ENCODE measurements at regions not wholly inside any gene's neighbourhood (a gene's known extent, or its start where the extent isn't known, plus 50 kb on each side); places are given as distances from the start of the nearest gene placed in this dataset.

GRCh38 chr12:34295366-34296142 is 273.3 kb downstream of the ALG10 start:
- peaks cover 1% of the 10 kb centered on the region for H3K27me3 Mint-ChIP-seq
- DNase-seq (ENCODE audit: low spot score in 2 of 2) (no peak), ATAC-seq (ENCODE audit: low read depth) (no peak)
- no peak overlapping the region for H3K4me3 Mint-ChIP-seq
- no peak overlapping the region for H3K27ac Mint-ChIP-seq
- no peaks in the 10 kb centered on the region for H3K4me1 Mint-ChIP-seq
- H3K36me3 Mint-ChIP-seq: no peaks in the 10 kb centered on the region
- H3K9me3 Mint-ChIP-seq: peaks cover 10% of the 10 kb centered on the region

DNA sequence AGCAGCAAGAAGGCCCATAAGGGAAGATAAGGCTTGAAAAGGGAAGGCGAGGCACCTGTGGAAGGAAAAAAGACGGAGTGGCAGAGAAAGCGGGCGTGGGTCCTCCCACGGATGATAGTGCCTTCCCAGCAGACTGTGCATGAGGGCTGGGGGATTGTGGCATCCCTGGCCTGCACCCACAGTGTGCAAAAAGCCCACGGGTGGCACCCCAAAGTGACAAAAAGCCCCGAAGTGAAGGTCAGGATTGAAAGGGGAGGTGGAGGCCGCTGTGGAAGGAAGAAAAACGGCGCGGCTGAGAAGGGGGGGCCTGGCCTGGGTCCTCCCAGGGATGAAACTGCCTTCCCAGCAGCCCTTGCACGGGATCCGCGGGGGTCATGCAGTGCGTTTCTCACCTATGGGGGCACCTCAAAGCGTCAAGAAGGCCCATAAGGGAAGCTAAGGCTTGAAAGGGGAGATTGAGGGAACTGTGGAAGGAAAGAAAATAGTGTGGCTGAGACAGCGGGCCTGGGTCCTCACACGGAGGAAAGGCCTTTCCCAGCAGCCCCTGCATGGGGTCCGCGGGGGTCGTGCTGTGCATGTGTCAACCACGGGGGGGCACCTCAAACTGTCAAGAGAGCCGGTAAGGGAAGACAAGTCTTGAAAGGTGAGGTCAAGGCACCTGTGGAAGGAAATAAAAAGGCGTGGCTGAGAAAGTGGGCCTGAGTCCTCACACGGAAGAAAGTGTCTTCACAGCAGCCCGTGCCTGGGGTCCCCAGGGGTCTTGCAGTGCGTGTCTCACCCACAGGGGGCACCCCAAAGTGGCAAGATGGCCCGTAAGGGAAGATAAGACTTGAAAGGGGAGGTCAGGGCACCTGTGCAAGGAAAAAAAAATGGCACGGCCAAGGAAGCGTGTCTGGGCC is 274.1 kb downstream of the ALG10 start:
- peaks cover 13% of the 10 kb centered on the region for H3K9me3 Mint-ChIP-seq
- no peak overlapping the region for H3K4me3 Mint-ChIP-seq
- H3K4me1 Mint-ChIP-seq: no peaks in the 10 kb centered on the region
- ATAC-seq (ENCODE audit: low read depth) (no peak), DNase-seq (ENCODE audit: low spot score in 2 of 2) (no peak)
- H3K27ac Mint-ChIP-seq: no peak overlapping the region
- H3K36me3 Mint-ChIP-seq: no peaks in the 10 kb centered on the region
- H3K27me3 Mint-ChIP-seq: peaks cover 1% of the 10 kb centered on the region

- Mint-ChIP-seq H3K27ac (no peak overlapping the region), H3K27me3 (peaks cover 1% of the 10 kb centered on the region), H3K4me1 (no peaks in the 10 kb centered on the region), H3K36me3 (no peaks in the 10 kb centered on the region), H3K9me3 (peaks cover 17% of the 10 kb centered on the region), H3K4me3 (no peak overlapping the region)
- no peak for ATAC-seq (ENCODE audit: low read depth)
- DNase-seq (ENCODE audit: low spot score in 2 of 2): no peak
Observed at GRCh38 chr12:34297126-34297789, 275.0 kb downstream of the ALG10 start.

DNA sequence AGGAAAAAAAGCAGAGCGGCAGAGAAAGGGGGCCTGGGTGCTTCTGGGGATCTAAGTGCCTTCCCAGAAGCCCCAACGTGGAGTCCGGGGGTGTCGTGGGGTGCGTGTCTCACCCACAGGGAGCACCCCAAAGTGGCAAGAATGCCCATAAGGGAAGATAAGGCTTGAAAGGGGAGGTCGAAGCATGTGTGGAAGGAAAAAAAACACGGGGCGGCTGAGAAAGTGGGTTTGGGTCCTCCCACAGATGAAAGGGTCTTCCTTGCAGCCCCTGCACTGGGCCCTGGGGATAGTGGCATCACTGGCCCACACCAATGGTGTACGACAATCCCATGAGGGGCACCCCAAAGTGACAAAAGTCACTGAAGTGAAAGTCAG is 275.5 kb downstream of the ALG10 start:
- Mint-ChIP-seq H3K36me3 (no peaks in the 10 kb centered on the region), H3K4me3 (no peak overlapping the region), H3K27ac (no peak overlapping the region), H3K27me3 (peaks cover 1% of the 10 kb centered on the region), H3K9me3 (peaks cover 17% of the 10 kb centered on the region), H3K4me1 (no peaks in the 10 kb centered on the region)
- no peak for DNase-seq (ENCODE audit: low spot score in 2 of 2)
- no peak for ATAC-seq (ENCODE audit: low read depth)

- Mint-ChIP-seq H3K27me3 (peaks cover 1% of the 10 kb centered on the region), H3K4me3 (no peak overlapping the region), H3K36me3 (no peaks in the 10 kb centered on the region), H3K27ac (no peak overlapping the region), H3K4me1 (no peaks in the 10 kb centered on the region), H3K9me3 (peaks cover 16% of the 10 kb centered on the region)
- DNase-seq (ENCODE audit: low spot score in 2 of 2) (no peak), ATAC-seq (ENCODE audit: low read depth) (no peak)
Observed at GRCh38 chr12:34298176-34298970, 276.1 kb downstream of the ALG10 start.

GRCh38 chr12:34298971-34299801 is 276.9 kb downstream of the ALG10 start:
- H3K27ac Mint-ChIP-seq: no peak overlapping the region
- no peaks in the 10 kb centered on the region for H3K36me3 Mint-ChIP-seq
- H3K9me3 Mint-ChIP-seq: peaks cover 18% of the 10 kb centered on the region

GRCh38 chr12:34299802-34300193 is 277.5 kb downstream of the ALG10 start:
- Mint-ChIP-seq H3K4me1 (no peaks in the 10 kb centered on the region), H3K36me3 (no peaks in the 10 kb centered on the region), H3K4me3 (no peak overlapping the region), H3K27ac (no peak overlapping the region), H3K27me3 (peaks cover 1% of the 10 kb centered on the region), H3K9me3 (peaks cover 18% of the 10 kb centered on the region)
- ATAC-seq (ENCODE audit: low read depth): no peak
- no peak for DNase-seq (ENCODE audit: low spot score in 2 of 2)

More at GRCh38 chr12:34298971-34299801, 276.9 kb downstream of the ALG10 start:
- DNase-seq (ENCODE audit: low spot score in 2 of 2) (no peak), ATAC-seq (ENCODE audit: low read depth) (no peak)
- Mint-ChIP-seq H3K27me3 (peaks cover 1% of the 10 kb centered on the region), H3K4me1 (no peaks in the 10 kb centered on the region), H3K4me3 (no peak overlapping the region)

DNA sequence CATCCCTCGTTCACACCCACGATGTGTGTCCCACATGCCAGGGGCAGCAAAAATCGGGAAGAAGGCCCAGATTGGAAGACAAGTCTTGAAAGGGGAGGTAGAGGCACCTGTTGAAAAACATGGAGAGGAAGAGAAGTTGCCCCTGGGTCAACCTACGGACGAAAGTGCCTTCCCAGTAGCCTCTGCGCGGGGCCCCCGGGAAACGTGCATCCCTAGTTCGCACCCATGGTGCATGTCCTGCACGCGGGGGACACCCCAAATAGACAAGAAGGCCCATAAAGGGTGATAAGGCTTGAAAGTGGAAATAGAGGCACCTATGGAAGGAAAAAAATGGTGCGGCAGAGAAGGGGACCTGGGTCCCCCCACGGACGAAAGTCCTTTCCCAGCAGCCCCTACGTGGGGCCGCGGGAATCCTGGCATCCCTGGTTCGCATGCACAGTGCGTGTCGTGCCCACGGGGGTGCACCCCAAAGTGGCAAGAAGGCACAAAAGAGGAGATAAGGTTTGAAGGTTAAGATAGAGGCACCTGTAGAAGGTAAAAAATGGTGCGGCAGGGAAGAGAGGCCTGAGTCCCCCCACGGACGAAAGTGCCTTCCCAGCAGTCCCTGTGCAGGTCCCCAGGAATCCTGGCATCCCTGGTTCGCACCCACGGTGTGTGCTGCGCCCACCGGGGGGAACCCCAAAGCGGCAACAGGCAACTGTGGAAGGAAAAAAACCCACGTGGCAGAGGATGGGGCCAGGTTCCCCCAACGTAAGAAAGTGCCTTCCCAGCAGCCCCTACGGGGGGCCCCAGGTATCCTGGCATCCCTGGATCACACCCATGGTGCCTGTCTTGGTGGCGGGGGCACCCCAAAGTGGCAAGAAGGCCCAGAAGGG is 278.3 kb downstream of the ALG10 start:
- Mint-ChIP-seq H3K4me3 (no peak overlapping the region), H3K9me3 (peaks cover 20% of the 10 kb centered on the region), H3K36me3 (no peaks in the 10 kb centered on the region)

GRCh38 chr12:34301251-34302130 is 279.2 kb downstream of the ALG10 start:
- ATAC-seq (ENCODE audit: low read depth) (no peak), DNase-seq (ENCODE audit: low spot score in 2 of 2) (no peak)
- Mint-ChIP-seq H3K4me3 (no peak overlapping the region), H3K36me3 (no peaks in the 10 kb centered on the region), H3K27me3 (no peaks in the 10 kb centered on the region), H3K4me1 (no peaks in the 10 kb centered on the region), H3K27ac (no peak overlapping the region), H3K9me3 (peaks cover 22% of the 10 kb centered on the region)

More for the DNA sequence above, 278.3 kb downstream of the ALG10 start:
- Mint-ChIP-seq H3K27ac (no peak overlapping the region), H3K27me3 (no peaks in the 10 kb centered on the region), H3K4me1 (no peaks in the 10 kb centered on the region)
- ATAC-seq (ENCODE audit: low read depth): no peak
- no peak for DNase-seq (ENCODE audit: low spot score in 2 of 2)

- no peaks in the 10 kb centered on the region for H3K4me1 Mint-ChIP-seq
- H3K9me3 Mint-ChIP-seq: peaks cover 22% of the 10 kb centered on the region
- H3K4me3 Mint-ChIP-seq: no peak overlapping the region
- no peaks in the 10 kb centered on the region for H3K27me3 Mint-ChIP-seq
- no peak overlapping the region for H3K27ac Mint-ChIP-seq
- no peak for ATAC-seq (ENCODE audit: low read depth)
- DNase-seq (ENCODE audit: low spot score in 2 of 2): no peak
- no peaks in the 10 kb centered on the region for H3K36me3 Mint-ChIP-seq
Observed at GRCh38 chr12:34302131-34302885, 280.0 kb downstream of the ALG10 start.
